Activated T-helper 1 cell treated with anti-CD3 and anti-CD28 coated beads, Interleukin-2, amount 50 U/mL, for 16 hours (primary cell): ENCODE measurements at regions not wholly inside any gene's neighbourhood (a gene's known extent, or its start where the extent isn't known, plus 50 kb on each side); places are given as distances from the start of the nearest gene placed in this dataset.

Experiments
- DNase-seq, 2 donors: peaks; one replicate each; pipeline ENCODE4 v3.0.0-alpha.2; 2020; ENCODE audit warnings: low read depth in 1 of 2, low spot score in 1 of 2

DNA sequence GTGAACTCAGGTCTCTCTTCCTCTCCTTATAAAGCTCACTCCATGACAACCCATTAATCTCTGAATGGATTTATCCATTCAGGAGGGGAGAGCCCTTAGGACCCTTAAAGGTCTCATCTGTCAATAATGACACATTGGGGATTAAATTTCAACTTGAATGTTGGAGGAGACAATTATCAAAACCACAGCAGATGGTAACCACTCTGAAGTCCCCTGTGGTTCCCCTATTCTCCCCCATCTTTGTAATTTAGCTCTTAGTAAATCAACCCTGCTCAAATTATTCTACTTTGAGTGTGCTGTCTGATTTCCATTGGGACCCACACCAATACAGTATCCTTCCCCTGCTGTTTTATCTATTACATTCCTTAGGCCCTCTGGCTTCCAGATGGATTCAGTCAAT is 72.0 kb upstream of the RAI14 start:
- DNase-seq = no peak

DNA sequence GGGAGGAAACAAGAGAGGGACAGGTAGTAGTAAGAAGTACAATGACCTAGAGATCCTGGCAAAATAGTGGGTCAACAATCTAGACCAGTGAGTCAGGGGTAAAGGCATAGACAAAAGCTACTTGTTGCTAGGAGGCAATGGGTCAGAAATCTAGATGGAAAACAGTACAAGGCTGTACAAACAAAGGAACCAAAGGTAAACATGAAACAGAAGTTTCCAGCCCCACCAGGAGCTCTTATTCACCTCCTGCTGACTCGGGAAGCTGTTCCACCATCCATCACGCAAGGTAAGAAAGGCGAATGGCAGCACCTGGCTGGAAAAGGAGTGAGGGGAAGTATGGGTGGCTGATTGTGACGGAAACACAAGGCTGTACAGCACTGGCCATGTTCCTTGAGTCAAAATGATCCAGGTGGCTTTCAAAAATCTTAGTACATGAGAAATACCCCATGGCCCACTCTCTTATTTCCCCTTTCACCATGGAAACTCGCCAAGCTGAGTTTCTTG is 70.5 kb upstream of the RAI14 start:
- no peak for DNase-seq

DNA sequence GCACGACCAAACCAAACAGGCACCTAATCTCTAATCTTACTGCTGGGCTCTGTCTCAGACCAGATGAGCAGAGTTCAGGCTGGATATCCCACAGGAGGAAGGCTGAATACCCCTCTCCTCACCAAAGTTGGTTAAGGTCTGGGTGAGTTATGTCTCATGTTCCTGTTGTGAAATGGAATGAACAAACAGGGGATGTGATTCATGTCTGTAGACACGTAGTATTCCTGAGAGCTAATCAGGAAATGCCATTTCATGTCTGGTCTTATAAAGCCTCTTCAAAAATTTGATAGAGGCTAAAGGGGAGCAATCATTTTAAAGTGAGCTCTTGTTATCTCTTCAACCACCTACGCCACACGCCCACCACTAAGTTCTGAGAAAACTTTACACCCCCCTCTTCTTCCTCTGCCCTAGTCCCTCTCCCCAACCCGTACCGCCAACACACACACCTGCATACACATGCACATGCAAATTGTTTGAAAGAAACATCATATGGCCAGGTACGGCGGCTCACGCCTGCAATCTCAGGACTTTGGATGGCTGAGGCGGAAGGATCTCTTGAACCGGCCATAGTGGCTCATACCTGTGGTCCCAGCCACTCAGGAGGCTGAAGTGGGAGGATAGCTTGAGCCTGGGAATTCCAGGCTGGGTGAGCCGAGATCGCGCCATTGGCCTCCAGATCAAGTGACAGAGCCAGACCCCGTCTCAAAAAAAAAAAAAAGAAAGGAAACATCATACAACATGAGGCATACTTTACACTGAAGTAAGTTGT is 69.8 kb upstream of the RAI14 start:
- DNase-seq = no peak

DNA sequence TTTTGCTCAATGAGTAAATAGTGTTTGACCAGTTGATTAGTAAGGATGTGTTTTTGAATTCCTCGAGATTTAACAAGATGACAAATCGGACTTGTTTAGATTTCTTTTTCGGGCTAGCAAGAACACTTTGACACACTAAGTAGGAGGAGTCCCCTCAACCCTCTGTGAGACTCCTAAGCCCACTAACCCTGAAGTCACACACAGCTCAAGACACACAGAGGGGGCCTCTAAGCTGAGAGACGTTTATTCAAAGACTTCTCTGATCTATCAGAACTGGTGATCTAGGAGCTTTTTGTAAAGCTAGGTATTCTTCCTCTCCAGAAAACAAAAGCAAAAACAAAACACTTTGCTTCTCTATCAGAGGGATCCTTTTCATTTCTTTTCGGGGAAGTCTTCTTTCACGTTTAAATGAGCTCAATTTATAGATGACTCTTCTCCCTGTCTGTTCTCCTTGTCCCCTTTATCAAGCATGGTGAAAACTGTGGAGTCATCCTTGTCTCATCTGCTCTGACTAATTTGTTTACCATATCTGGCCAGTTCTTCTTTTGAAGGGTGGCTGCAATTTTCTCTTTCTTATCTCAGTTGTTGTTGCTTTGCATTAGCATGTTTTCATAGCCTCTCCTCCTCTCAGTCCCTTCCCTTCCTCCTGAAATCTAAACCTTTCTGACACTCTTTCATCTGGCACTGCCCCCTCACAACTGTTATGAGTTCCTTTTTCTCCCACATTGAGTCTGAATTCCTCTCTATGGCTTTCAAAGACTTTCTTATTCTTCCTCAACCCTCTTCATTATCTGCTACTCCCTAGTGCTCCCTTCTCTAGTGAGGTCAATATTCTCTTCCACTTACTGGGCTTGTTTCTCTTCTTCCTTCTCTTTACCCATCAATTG is 68.5 kb upstream of the RAI14 start:
- DNase-seq = no peak

DNA sequence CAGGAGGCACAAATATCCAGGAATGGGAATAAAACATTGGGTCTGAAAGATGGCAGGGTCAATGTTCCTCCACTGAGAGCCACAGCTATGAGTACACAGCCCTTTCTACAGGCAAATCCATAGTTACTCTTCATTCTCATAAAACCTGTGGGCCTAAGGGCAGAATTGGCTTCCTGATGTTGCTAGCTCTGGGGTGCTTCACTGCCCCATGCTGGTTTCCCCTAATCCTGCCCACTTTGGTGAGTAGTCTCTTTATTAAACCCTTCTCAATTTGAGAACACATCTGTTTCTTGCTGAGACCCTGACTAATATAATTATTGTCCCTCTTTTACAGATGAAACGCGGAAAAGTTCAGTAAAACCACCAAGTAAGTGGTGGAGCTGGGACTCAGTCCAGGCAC is 66.3 kb upstream of the RAI14 start:
- no peak for DNase-seq

DNA sequence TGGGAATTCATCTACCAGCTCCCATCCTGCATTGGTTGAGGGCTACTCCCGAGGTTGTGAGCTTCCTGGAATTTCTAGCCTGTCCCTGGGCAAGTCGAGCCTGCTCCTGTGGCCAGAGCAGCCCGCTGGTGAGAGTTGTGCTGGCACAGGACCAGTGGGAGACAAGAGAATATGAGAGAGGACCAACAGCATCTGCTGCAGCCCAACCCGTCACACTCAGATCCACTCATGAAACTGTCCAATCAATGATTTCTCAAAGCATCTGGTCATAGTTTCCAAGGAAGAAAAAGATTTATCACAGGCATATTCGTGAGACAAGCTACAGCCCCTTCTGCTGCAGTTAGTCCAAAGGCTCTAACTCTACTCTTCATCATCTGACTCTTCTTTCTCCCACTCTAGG is 64.4 kb upstream of the RAI14 start:
- DNase-seq = no peak

DNA sequence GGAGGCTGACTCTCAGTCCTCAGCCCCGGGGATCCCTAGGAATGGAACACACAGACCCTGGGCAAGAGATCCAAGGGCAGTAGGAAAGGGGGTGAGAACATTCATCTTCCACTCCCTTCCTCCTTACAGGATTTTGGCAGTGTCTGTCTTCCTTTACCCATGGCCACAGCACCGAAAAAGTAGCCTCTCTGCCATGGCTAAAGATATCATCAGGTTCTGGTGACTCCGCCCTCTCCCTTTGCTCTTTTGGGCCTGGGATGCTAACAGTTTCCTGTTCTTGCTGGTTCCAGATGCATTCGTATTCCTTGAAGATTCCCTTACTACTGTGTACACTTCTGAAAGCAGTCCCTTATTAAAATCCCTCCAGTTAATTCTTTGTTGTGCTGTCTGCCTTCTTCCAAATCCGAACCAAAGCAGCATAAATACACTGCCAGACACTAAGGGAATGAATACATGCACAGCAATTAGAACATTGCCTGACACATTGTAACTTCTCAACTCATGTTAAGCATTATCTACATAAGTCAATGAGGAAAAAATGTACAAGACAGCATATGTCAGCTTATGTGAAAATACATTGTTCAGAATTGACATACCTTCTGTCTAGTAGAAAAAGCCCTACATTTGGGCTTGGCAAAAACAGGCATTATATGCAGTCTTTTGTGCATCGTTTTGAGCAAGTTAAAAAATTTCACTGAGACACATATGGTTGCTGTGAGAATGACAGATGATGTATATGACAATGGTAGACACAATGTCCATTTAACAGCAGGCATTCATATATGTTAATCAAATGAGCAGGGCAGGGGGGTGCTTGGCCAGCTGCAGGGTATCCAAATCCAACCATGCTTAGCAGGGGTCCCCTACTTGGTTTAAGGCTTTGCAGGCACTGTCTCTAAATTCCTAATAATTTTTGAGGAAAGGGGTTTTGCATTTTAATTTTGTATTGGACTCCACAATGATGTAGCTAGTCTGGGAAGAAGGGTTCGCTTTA is 58.8 kb upstream of the RAI14 start:
- no peak for DNase-seq

DNA sequence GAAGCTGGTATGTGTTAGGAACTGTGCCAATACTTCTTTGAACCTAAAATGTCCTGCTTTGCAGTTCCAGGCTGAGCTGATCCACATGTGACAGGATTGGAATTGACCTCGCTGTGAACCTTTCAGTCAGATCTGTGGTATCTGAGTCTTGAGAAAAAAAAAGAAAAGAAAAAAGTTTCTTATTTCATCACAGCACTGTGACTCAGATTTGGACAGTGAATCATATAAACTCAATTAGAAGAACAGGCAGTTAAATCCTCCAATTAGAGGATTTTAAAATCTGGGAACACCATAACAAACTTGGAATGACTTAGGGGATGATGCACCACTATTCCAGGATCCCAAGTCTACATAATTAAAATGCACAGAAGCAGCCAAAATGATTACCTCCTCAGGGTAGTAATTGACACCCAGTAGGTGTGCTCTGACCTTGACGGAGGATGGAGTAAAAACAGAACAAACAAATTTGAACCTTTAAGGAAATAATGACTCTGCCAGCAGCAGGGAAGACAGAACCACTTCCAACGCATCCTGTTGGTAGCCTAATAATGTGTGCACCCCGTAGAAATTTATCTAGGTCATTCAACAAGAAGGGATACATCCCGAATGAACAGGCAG is 57.8 kb upstream of the RAI14 start:
- no peak for DNase-seq

DNA sequence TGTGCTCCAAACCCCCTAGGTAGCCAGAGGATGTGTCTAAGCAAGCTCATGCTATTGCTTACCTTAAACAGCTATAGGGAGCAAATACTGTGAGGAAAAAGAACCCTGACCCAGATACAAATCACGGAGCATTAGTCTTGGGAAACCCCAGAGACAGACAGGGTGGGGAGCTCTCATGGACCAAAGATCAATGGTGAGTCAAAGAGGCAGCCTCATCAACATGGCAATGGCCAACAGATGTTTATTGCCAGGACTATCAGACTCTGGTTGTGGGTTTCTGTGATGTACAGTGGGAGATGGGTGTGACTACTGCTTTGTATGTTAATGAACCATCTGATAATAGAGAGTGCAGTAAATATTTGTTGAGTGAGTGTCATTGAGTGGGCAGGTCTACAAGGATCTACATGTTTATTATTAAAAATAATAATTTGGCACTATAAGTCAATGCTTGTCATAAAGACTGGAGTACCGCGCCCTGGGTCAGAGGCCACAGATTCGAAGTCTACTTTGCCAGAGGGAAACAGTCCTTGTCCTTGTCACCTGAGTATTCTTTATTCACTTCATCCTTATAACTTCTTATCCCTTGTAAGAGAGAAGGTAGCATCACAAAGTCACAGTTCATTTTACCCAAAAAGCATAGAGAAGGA is 56.5 kb upstream of the RAI14 start:
- no peak for DNase-seq

DNA sequence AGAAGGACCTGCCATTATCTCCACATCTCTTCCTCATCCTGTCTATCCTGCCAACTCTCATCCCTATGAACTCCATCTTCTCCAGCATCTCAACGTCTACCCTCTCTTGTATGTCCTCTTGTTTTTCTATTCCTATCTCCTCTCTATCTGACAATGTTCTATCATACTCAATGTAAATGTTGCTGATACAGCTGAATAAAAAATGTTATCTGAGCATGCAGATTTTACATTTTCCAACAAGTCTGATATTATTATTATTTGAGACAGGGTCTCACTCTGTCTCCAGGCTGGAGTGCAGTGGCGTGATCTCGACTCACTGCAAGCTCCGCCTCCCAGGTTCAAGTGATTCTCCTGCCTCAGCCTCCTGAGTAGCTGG is 56.0 kb upstream of the RAI14 start:
- DNase-seq = no peak

DNA sequence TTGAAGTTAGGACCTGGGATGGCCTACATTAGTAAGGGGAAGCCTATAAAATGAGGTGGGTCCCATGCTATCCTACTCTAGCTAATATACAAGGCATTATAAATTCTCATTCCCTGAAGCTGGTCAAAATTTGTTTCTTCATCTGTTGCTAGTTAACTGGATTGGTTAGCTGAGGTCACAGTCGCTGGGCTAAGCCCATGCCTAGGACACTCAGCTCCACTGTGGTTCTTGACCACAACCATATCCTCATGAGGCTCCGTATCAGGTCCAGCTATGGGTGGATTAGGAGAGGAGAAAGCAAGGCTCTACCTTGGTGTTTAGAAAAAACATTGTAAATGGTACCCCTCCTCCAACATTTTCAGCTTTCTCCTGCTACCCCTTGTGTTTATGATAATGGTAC is 52.8 kb upstream of the RAI14 start:
- DNase-seq = no peak

DNA sequence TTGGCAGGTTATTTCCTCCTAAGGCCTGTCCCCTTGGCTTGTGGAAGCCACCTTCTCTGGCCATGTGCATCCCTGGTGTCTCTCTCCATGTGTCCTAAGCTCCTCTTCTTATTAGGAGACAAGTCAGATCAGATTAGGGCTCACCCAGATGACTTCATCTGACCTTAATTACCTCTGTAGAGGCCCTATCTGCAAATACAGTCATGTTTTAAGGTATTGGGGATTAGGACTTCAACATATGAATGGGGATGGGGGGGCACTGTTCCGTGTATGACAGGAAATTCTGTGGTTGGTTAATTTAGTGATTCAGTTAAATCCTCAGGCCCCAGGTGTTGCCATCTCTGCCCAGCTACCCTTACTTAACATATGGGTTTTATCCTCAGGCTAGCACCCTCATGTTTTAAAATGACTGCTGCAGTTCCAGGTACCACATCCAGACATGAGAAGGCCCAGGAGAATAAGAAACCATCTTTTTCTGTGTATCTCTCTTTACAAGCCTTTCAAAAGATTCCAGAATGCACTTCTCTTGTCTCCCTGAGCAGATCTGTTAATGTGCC is 51.9 kb upstream of the RAI14 start:
- no peak for DNase-seq

DNA sequence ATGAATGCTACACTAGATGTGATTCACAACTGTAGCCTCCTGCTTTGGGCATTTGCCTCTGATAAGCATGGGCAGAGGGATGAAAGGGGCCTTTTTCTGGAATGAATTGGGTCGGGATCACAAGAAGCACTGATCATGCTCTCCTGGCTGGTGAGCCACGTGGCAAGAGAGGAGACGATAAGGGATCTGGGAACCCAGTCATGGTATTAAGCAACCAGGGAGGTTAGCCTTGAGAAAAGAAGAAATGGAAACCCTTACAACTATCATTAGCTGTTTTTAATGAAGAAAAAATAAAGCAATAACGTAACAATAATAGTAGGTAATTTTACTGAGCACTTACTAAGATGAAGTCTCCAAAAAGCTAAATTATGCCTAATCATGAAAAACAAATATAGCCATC is 50.0 kb upstream of the RAI14 start:
- no peak for DNase-seq
